Nephron (organoid): ENCODE measurements at regions not wholly inside any gene's neighbourhood (a gene's known extent, or its start where the extent isn't known, plus 50 kb on each side); places are given as distances from the start of the nearest gene placed in this dataset.

ENCODE experiments used
- H3K27ac Mint-ChIP-seq, 3 experiments: 2 replicates each; pipeline ENCODE4 v1.8.0; 2020; ENCODE audit warnings: mixed read lengths in 3 of 3, mild to moderate bottlenecking in 2 of 3, moderate library complexity in 1 of 3
- H3K27me3 Mint-ChIP-seq: 2 replicates; pipeline ENCODE4 v1.8.0; 2021; ENCODE audit warnings: low read depth, mild to moderate bottlenecking, moderate library complexity, mixed read lengths
- H3K36me3 Mint-ChIP-seq: 2 replicates; pipeline ENCODE4 v1.8.0; 2020; ENCODE audit warnings: low read depth, mixed read lengths
- H3K4me1 Mint-ChIP-seq: 2 replicates; pipeline ENCODE4 v1.8.0; 2020; ENCODE audit warnings: mixed read lengths
- H3K4me3 Mint-ChIP-seq, 3 experiments: 2 replicates each; pipeline ENCODE4 v1.8.0; 2020; ENCODE audit warnings: mild to moderate bottlenecking in 3 of 3, mixed read lengths in 3 of 3, moderate library complexity in 2 of 3
- H3K9me3 Mint-ChIP-seq: 2 replicates; pipeline ENCODE4 v1.8.0; 2020; ENCODE audit warnings: mixed read lengths
- TF ChIP-seq, protein P1 (sequence below), 3 experiments: fragments of 200-600 bp; sonication (generic); IDR thresholded peaks; one replicate each; pipeline ENCODE4 v1.5.0; 2021; ENCODE audit warnings: antibody characterized with exemption in 3 of 3; ENCODE audit not compliant: unreplicated experiment in 3 of 3

DNA sequence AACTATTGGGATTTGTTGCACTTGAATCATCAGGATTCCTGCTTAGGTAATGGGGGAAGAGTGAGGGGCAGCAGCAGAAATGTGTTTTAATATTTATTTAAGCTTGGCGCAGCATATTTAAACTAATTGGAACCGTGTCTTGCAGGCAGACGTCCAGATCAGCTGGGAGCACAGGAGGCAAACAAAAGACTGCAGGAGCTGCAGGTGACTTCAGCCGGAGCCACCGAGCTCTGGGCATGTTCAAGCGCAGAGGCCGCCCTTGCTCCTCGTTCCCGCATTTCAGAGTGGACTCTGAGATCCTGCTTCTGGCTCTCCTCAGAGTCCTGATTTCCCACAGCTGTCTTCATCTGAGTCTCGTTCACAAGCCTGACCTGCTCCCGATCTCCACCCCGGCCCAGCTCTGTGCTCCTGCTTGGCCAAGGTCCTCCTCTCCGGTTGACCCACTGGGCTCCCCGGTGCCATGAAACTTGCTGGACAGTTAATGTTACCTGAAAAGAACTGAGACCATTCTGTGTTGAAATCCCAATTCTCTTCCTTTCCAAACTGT, 475.5 kb downstream of the SOX11 start:
- Mint-ChIP-seq H3K4me3 (no peak overlapping the region), H3K27me3 (peaks cover 22% of the 10 kb centered on the region), H3K27ac (no peak overlapping the region), H3K9me3 (peaks cover 6% of the 10 kb centered on the region), H3K4me1 (peaks cover 10% of the 10 kb centered on the region), H3K36me3 (no peaks in the 10 kb centered on the region)
- TF ChIP-seq, protein P1, sequence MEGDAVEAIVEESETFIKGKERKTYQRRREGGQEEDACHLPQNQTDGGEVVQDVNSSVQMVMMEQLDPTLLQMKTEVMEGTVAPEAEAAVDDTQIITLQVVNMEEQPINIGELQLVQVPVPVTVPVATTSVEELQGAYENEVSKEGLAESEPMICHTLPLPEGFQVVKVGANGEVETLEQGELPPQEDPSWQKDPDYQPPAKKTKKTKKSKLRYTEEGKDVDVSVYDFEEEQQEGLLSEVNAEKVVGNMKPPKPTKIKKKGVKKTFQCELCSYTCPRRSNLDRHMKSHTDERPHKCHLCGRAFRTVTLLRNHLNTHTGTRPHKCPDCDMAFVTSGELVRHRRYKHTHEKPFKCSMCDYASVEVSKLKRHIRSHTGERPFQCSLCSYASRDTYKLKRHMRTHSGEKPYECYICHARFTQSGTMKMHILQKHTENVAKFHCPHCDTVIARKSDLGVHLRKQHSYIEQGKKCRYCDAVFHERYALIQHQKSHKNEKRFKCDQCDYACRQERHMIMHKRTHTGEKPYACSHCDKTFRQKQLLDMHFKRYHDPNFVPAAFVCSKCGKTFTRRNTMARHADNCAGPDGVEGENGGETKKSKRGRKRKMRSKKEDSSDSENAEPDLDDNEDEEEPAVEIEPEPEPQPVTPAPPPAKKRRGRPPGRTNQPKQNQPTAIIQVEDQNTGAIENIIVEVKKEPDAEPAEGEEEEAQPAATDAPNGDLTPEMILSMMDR (IDR thresholded peaks at IDR 0.05; ENCODE audit: unreplicated experiment in 3 of 3) = no peak

DNA sequence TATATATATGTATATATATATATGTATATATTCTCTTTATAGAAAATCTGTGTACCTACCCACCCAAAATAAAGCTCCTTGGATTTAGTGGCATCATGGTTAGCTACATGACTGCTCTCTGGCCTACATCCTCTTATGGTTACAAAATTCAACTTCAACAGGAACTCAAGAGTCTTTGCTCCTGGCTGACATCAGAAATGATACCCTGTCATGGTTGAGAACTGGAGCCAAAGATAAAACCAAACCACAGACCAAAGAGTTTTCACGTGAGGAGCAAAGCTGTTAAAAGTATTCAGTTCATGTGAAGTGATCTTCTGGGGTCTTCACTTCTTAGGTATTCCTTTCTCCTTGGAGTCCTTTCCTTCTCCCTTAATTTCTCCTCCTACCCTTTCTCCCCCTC, 476.3 kb downstream of the SOX11 start:
- H3K4me3 Mint-ChIP-seq = no peak overlapping the region
- TF ChIP-seq, protein P1 (IDR thresholded peaks at IDR 0.05; ENCODE audit: unreplicated experiment in 3 of 3) = no peak
- H3K9me3 Mint-ChIP-seq = peaks cover 12% of the 10 kb centered on the region
- H3K4me1 Mint-ChIP-seq = peaks cover 10% of the 10 kb centered on the region
- H3K27ac Mint-ChIP-seq = no peak overlapping the region
- peaks cover 22% of the 10 kb centered on the region for H3K27me3 Mint-ChIP-seq
- H3K36me3 Mint-ChIP-seq = no peaks in the 10 kb centered on the region

GRCh38 chr2:6171294-6171693, 479.1 kb downstream of the SOX11 start:
- peaks cover 3% of the 10 kb centered on the region for H3K27me3 Mint-ChIP-seq
- H3K36me3 Mint-ChIP-seq = no peaks in the 10 kb centered on the region
- no peaks in the 10 kb centered on the region for H3K4me1 Mint-ChIP-seq
- no peak overlapping the region for H3K4me3 Mint-ChIP-seq
- no peak overlapping the region for H3K27ac Mint-ChIP-seq
- H3K9me3 Mint-ChIP-seq = peaks cover 23% of the 10 kb centered on the region
- TF ChIP-seq, protein P1 (IDR thresholded peaks at IDR 0.05; ENCODE audit: unreplicated experiment in 3 of 3) = no peak

GRCh38 chr2:6177811-6178210, 485.6 kb downstream of the SOX11 start:
- H3K4me3 Mint-ChIP-seq = no peak overlapping the region
- H3K4me1 Mint-ChIP-seq = peaks cover 21% of the 10 kb centered on the region
- H3K27ac Mint-ChIP-seq = no peak overlapping the region
- TF ChIP-seq, protein P1 (IDR thresholded peaks at IDR 0.05; ENCODE audit: unreplicated experiment in 3 of 3) = no peak
- peaks cover 18% of the 10 kb centered on the region for H3K9me3 Mint-ChIP-seq
- no peaks in the 10 kb centered on the region for H3K36me3 Mint-ChIP-seq
- H3K27me3 Mint-ChIP-seq = peaks cover 3% of the 10 kb centered on the region

GRCh38 chr2:6181525-6181924, 489.3 kb downstream of the SOX11 start:
- Mint-ChIP-seq H3K27me3 (peaks cover 7% of the 10 kb centered on the region), H3K36me3 (no peaks in the 10 kb centered on the region), H3K4me1 (peaks cover 47% of the 10 kb centered on the region), H3K4me3 (no peak overlapping the region), H3K27ac (peak overlapping the region; percentile 56 to 89 (median 89)), H3K9me3 (no peaks in the 10 kb centered on the region)
- TF ChIP-seq, protein P1 (IDR thresholded peaks at IDR 0.05; ENCODE audit: unreplicated experiment in 3 of 3) = no peak

- H3K4me1 Mint-ChIP-seq = peaks cover 49% of the 10 kb centered on the region
- no peaks in the 10 kb centered on the region for H3K9me3 Mint-ChIP-seq
- peaks cover 7% of the 10 kb centered on the region for H3K27me3 Mint-ChIP-seq
- peak overlapping the region in 1 of 3 experiments; percentile 9 for H3K4me3 Mint-ChIP-seq
- TF ChIP-seq, protein P1 (IDR thresholded peaks at IDR 0.05; ENCODE audit: unreplicated experiment in 3 of 3) = no peak
- H3K27ac Mint-ChIP-seq = peak overlapping the region; percentile 56 to 89 (median 89)
- H3K36me3 Mint-ChIP-seq = no peaks in the 10 kb centered on the region
Observed at GRCh38 chr2:6181926-6182325, 489.7 kb downstream of the SOX11 start.
